ENCODE measurements at regions not wholly inside any gene's neighbourhood (a gene's known extent, or its start where the extent isn't known, plus 50 kb on each side); places are given as distances from the start of the nearest gene placed in this dataset.

DNA sequence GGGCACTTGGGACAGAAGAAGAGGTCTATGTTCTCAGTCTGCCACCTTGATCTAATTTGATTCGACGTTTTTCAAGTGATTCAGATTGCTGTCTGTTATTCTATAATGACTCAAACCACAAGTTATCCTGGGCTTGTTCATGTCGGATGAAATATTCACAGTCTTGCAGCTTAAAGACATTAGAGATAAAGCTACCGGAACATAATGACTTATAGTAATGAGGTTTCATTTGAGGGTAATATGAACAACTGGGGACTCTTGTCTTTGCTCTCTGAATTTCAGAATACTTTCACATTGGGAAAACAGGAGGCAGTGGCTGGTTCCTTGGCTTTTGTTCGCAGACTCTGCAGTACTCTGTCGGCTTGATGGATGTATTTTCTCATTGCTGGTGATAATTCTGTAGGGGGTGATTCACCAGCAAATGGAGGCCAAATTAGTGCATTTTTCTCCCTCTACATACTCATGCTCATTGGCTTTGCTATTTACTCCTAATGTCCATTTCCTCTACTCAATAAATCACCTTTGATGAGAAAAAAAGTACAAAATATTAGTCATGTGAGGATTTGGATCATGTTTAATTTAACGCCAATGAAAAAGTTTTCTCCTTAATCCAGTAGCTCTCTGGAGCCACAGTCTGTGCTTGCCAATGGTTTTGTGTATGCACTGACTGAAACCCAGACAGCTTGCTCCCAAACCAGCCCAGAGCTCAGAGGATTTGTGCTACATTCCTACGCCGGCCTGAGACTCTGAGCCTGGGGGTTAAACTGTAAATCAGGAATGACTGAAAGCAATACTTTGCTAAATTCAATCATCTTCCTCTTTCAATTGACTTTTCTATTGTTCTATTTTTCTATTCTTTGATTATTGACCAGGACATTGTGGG is 154.7 kb upstream of the ANKH start:
- TF ChIP-seq, protein P1, sequence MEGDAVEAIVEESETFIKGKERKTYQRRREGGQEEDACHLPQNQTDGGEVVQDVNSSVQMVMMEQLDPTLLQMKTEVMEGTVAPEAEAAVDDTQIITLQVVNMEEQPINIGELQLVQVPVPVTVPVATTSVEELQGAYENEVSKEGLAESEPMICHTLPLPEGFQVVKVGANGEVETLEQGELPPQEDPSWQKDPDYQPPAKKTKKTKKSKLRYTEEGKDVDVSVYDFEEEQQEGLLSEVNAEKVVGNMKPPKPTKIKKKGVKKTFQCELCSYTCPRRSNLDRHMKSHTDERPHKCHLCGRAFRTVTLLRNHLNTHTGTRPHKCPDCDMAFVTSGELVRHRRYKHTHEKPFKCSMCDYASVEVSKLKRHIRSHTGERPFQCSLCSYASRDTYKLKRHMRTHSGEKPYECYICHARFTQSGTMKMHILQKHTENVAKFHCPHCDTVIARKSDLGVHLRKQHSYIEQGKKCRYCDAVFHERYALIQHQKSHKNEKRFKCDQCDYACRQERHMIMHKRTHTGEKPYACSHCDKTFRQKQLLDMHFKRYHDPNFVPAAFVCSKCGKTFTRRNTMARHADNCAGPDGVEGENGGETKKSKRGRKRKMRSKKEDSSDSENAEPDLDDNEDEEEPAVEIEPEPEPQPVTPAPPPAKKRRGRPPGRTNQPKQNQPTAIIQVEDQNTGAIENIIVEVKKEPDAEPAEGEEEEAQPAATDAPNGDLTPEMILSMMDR (IDR thresholded peaks at IDR 0.05): no peak
- no peak for TF ChIP-seq POLR2A (IDR thresholded peaks at IDR 0.05)
- TF ChIP-seq EP300 (IDR thresholded peaks at IDR 0.05): no peak

All from upper lobe of left lung (tissue), 4 donors.